ENCODE measurements at regions not wholly inside any gene's neighbourhood (a gene's known extent, or its start where the extent isn't known, plus 50 kb on each side); places are given as distances from the start of the nearest gene placed in this dataset.

DNA sequence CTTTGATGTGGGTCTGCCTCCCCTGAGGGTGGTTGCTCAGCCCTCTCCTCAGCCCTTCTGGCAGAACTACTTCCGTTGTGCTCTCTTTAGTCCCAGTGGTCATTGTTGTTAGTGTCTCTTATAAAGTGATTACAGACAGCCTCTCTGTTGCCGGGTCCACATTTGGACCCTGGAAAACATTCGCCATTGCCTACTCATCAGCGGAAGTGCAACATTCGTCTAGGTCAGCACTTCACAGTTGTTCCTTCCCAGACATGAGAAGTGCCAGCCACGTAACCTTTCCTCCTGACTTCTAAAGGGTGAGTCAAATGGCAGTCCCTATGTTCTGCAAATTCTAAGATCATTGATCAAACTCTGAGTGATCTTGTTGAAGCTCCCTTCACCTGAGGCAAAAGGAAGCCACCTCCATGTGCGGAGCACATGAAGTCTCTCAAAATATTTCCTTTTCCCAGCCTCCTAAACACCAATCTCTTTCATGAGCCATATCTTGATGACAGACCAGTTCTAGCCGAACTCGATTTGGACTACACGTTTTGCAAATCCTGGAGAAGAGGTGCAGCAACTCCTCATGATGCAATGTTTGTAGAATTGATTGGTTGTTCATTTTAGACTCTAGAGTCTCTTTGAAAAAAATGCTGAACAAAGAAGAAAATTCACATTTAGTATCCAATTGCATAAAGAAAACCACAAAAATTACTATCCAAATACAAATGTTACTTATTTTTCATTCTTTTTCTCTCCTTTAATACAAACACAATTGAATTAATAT, 163.8 kb downstream of the RPL10L start:
- no peak for DNase-seq (ENCODE audit: low read depth)
- no peak for TF ChIP-seq CTCF (conservative IDR thresholded peaks at IDR 0.05; ENCODE audit: low read depth, low read length)
- H3K4me3 ChIP-seq (ENCODE audit: low read depth, low read length) = no peak overlapping the region

DNA sequence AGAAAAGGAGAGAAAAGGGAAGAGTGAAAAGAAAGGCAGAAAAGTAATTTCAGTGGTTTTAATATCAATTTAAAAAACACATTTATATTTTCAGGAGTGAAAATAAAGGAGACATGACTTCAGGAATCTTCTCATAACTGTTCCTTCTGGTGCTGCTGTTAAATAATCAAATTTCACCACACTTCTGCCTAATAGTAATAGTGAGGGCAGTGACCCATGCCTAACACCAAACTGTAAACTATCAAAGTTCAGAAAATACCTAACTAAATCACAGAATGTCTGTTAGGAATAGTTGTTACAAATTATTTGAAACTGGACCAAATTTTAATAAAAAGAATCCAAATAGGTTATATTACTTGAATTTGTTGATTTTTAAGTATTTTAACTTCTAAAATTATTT, 169.4 kb downstream of the RPL10L start:
- no peak for TF ChIP-seq CTCF (conservative IDR thresholded peaks at IDR 0.05; ENCODE audit: low read depth, low read length)
- DNase-seq (ENCODE audit: low read depth) = no peak
- H3K4me3 ChIP-seq (ENCODE audit: low read depth, low read length) = no peak overlapping the region

- H3K4me3 ChIP-seq (ENCODE audit: low read depth, low read length) = no peak overlapping the region
- TF ChIP-seq CTCF (conservative IDR thresholded peaks at IDR 0.05; ENCODE audit: low read depth, low read length) = no peak
- DNase-seq (ENCODE audit: low read depth) = no peak
These were observed 170.8 kb downstream of the RPL10L start for GRCh38 chr14:46480817-46481216.

DNA sequence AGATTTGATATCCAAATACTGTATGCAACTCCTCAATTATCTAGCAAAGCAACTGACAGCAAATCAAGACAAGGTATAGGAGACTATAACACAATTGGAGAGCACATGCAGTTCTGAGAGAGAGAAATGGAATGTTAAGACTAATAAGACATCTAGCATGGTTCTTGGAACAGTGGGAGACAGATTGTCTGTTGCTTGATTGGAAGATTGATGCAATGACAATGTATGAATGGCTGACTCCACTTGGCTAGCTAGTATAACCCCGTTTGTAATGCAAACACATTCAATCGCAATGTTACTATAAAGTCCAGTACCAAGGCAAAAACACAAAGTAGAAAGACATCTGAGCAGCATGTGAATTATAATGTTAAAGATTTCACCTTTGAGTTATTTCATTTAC, 179.3 kb downstream of the RPL10L start:
- DNase-seq (ENCODE audit: low read depth) = no peak
- H3K4me3 ChIP-seq (ENCODE audit: low read depth, low read length) = no peak overlapping the region
- no peak for TF ChIP-seq CTCF (conservative IDR thresholded peaks at IDR 0.05; ENCODE audit: low read depth, low read length)

GRCh38 chr14:46464341-46464740, 187.2 kb downstream of the RPL10L start:
- H3K4me3 ChIP-seq (ENCODE audit: low read depth, low read length) = no peak overlapping the region
- no peak for DNase-seq (ENCODE audit: low read depth)
- TF ChIP-seq CTCF (conservative IDR thresholded peaks at IDR 0.05; ENCODE audit: low read depth, low read length) = no peak

DNA sequence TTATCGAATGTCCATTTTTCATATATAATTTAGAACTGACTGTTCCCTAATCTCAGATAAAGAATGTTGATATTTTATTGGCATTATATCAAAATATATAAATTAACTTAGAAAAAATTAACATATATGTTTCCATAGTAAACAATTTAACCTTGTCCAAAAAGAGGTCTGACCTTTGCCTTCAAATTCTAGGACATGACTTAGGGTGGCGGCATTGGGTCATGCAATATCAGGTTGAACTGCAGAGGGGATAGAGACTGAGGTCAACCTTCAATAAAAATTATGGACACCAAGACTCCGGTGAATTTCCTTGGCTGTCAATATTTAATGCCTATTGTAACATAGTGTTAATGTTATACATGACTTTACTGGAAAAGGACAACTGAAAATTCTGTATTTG, 199.8 kb downstream of the RPL10L start:
- no peak for TF ChIP-seq CTCF (conservative IDR thresholded peaks at IDR 0.05; ENCODE audit: low read depth, low read length)
- H3K4me3 ChIP-seq (ENCODE audit: low read depth, low read length) = no peak overlapping the region
- no peak for DNase-seq (ENCODE audit: low read depth)

GRCh38 chr14:46444666-46445065, 206.9 kb downstream of the RPL10L start:
- H3K4me3 ChIP-seq (ENCODE audit: low read depth, low read length) = no peak overlapping the region
- DNase-seq (ENCODE audit: low read depth) = no peak
- TF ChIP-seq CTCF (conservative IDR thresholded peaks at IDR 0.05; ENCODE audit: low read depth, low read length) = no peak
